Neural cell (in vitro differentiated cells): ENCODE measurements at regions not wholly inside any gene's neighbourhood (a gene's known extent, or its start where the extent isn't known, plus 50 kb on each side); places are given as distances from the start of the nearest gene placed in this dataset.

Source experiments
- CTCF ChIP-seq: fragments of 450-650 bp; IDR thresholded peaks from 2 replicates; pipeline ENCODE4 v1.5.1; 2014; ENCODE audit warnings: antibody characterized with exemption, mild to moderate bottlenecking, moderate library complexity; ENCODE audit not compliant: poor library complexity, severe bottlenecking
- EZH2 ChIP-seq: fragments of 200-600, 300-800 bp; shearing (Covaris generic), sonication (generic); IDR thresholded peaks from 2 replicates; pipeline ENCODE4 v1.6.1; 2014; ENCODE audit warnings: antibody characterized with exemption, low read length, borderline replicate concordance, mild to moderate bottlenecking; ENCODE audit not compliant: insufficient read depth, poor library complexity, severe bottlenecking
- POLR2AphosphoS5 ChIP-seq: IDR thresholded peaks from 2 replicates; pipeline ENCODE4 v1.6.1; 2012
- RAD21 ChIP-seq: fragments of 450-650 bp; conservative IDR thresholded peaks from 2 replicates; pipeline ENCODE4 v1.6.1; 2014; ENCODE audit warnings: antibody characterized with exemption, mild to moderate bottlenecking, moderate library complexity
- REST ChIP-seq: IDR thresholded peaks from 2 replicates; pipeline ENCODE4 v1.6.1; 2012; ENCODE audit warnings: borderline replicate concordance
- SMC3 ChIP-seq: fragments of 450-650 bp; conservative IDR thresholded peaks from 2 replicates; pipeline ENCODE4 v1.6.1; 2014; ENCODE audit warnings: antibody characterized with exemption, mild to moderate bottlenecking, moderate library complexity; ENCODE audit not compliant: poor library complexity
- TAF1 ChIP-seq: IDR thresholded peaks from 2 replicates; pipeline ENCODE4 v1.6.1; 2012; ENCODE audit warnings: low read depth

- no peak for TF ChIP-seq CTCF
- no peak for TF ChIP-seq EZH2
- no peak for TF ChIP-seq REST
- no peak for TF ChIP-seq POLR2AphosphoS5
- no peak for TF ChIP-seq RAD21
- no peak for TF ChIP-seq SMC3
- TF ChIP-seq TAF1: no peak
Observed at GRCh38 chr5:99081711-99082110, 152.9 kb upstream of the CHD1 start.
